HEK293T (cell line): ENCODE measurements at regions not wholly inside any gene's neighbourhood (a gene's known extent, or its start where the extent isn't known, plus 50 kb on each side); places are given as distances from the start of the nearest gene placed in this dataset.

Experiments used
- CTCF ChIA-PET: fragments of 350-600 bp; formaldehyde crosslinking; extraction: SDS; loops from one replicate; lab custom pipeline; 2021; ENCODE audit warnings: antibody characterized with exemption, inconsistent platforms; lab: Yijun Ruan, JAX
- POLR2A ChIA-PET: fragments of 350-600 bp; formaldehyde crosslinking; extraction: SDS; loops from one replicate; lab custom pipeline; 2020; ENCODE audit warnings: antibody characterized with exemption, inconsistent platforms; lab: Yijun Ruan, JAX
- DNase-seq: peaks from one replicate; pipeline ENCODE4 v3.0.0; 2012; ENCODE audit warnings: mixed read lengths; ENCODE audit errors: extremely low spot score
- ARNT ChIP-seq: fragments of 450-650 bp; IDR thresholded peaks from 2 replicates; pipeline ENCODE4 v1.6.1; 2017; ENCODE audit warnings: mild to moderate bottlenecking
- BHLHE40 ChIP-seq: fragments of 450-650 bp; IDR thresholded peaks from 2 replicates; pipeline ENCODE4 v1.6.1; 2016; ENCODE audit warnings: mild to moderate bottlenecking, moderate library complexity, borderline replicate concordance
- CTBP1 ChIP-seq: fragments of 450-650 bp; IDR thresholded peaks from 2 replicates; pipeline ENCODE4 v1.6.1; 2016; ENCODE audit warnings: borderline replicate concordance
- ELF4 ChIP-seq: fragments of 450-650 bp; IDR thresholded peaks from 2 replicates; pipeline ENCODE4 v1.6.1; 2017; ENCODE audit warnings: antibody characterized with exemption
- FOXA1 ChIP-seq: fragments of 450-650 bp; IDR thresholded peaks from 2 replicates; pipeline ENCODE4 v1.6.1; 2016; ENCODE audit warnings: mild to moderate bottlenecking
- FOXK2 ChIP-seq: fragments of 450-650 bp; IDR thresholded peaks from 2 replicates; pipeline ENCODE4 v1.6.1; 2016; ENCODE audit warnings: mild to moderate bottlenecking
- FOXM1 ChIP-seq: fragments of 450-650 bp; IDR thresholded peaks from 2 replicates; pipeline ENCODE4 v1.6.1; 2017; ENCODE audit warnings: mild to moderate bottlenecking, borderline replicate concordance
- HDGF ChIP-seq: fragments of 450-650 bp; IDR thresholded peaks from 2 replicates; pipeline ENCODE4 v1.6.1; 2017; ENCODE audit warnings: antibody characterized with exemption, borderline replicate concordance
- L3MBTL2 ChIP-seq: fragments of 450-650 bp; conservative IDR thresholded peaks from 2 replicates; pipeline ENCODE4 v1.6.1; 2016; ENCODE audit warnings: mild to moderate bottlenecking
- LEF1 ChIP-seq: fragments of 450-650 bp; IDR thresholded peaks from 2 replicates; pipeline ENCODE4 v1.6.1; 2017; ENCODE audit warnings: mild to moderate bottlenecking, borderline replicate concordance
- NFRKB ChIP-seq: fragments of 450-650 bp; IDR thresholded peaks from 2 replicates; pipeline ENCODE4 v1.6.1; 2016; ENCODE audit warnings: mild to moderate bottlenecking, moderate library complexity
- SP1 ChIP-seq: fragments of 450-650 bp; IDR thresholded peaks from 2 replicates; pipeline ENCODE4 v1.6.1; 2017
- SUZ12 ChIP-seq: fragments of 450-650 bp; IDR thresholded peaks from 2 replicates; pipeline ENCODE4 v1.6.1; 2016; ENCODE audit warnings: mild to moderate bottlenecking
- TARDBP ChIP-seq: fragments of 450-650 bp; IDR thresholded peaks from 2 replicates; pipeline ENCODE4 v1.6.1; 2016
- ZNF384 ChIP-seq: fragments of 450-650 bp; IDR thresholded peaks from 2 replicates; pipeline ENCODE4 v1.6.1; 2016
- TF ChIP-seq, protein P1 (sequence below): fragments of 450-650 bp; IDR thresholded peaks from 2 replicates; pipeline ENCODE4 v1.6.1; 2016

DNA sequence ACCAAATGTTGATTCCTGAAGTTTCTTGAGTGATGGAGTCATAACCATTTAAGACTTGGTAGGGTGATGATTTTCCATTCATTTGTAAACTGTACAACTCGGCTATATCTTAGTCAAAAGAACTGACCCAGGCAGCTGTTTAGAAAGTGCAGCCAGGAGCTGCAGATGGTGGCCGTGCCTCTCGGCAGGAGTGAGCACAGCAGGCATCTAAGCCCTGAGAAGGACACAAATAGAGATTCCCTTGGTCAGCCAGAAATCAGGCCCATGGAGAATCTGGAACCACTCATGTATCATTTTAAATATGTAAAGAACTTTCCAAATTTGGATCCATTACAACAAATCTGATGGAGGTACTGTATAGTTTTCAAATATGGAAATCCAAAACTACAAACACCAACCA lies 177.0 kb upstream of the AKR1E2 start:
- ChIA-PET CTCF (no interaction called here), POLR2A (no interaction called here)
- no peak for TF ChIP-seq FOXA1
- DNase-seq = no peak

DNA sequence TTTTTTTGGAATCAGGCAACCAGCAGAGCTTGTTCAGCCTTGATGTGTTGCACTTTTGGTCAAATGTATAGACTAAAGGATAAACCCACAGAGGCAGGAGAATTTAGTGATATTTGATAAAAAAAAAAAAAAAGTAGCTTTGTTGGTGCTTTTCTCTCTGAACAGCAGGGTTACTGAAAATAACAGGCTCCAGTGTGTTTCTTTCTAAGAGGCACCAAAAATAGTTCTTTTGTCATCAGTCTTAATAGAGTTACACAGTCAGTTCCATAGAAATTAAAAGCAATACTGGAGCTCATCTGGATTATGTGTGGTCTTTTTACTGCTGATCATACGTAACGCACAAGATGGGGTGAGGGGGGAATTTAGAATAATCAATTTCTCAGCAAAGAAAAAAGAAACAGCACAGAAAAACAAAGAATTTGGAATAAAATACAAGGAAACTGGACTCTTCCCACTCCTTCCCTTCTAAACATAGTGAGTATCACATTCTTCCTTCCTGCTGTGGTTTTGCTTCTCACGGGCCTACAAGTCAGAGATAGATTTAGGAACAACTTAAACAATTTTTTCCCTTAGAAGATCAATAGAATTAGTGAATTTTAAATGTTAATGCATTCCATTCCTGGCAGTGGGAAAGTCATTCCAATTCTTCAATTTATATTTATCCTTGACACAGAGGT lies 178.8 kb upstream of the AKR1E2 start:
- no peak for TF ChIP-seq FOXK2
- TF ChIP-seq FOXM1 = no peak
- no peak for TF ChIP-seq ARNT
- TF ChIP-seq TARDBP = no peak
- TF ChIP-seq HDGF = no peak
- TF ChIP-seq BHLHE40 = no peak
- no peak for TF ChIP-seq ELF4
- TF ChIP-seq LEF1 = no peak
- no peak for TF ChIP-seq ZNF384
- TF ChIP-seq, protein P1, sequence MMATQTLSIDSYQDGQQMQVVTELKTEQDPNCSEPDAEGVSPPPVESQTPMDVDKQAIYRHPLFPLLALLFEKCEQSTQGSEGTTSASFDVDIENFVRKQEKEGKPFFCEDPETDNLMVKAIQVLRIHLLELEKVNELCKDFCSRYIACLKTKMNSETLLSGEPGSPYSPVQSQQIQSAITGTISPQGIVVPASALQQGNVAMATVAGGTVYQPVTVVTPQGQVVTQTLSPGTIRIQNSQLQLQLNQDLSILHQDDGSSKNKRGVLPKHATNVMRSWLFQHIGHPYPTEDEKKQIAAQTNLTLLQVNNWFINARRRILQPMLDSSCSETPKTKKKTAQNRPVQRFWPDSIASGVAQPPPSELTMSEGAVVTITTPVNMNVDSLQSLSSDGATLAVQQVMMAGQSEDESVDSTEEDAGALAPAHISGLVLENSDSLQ = no peak
- TF ChIP-seq NFRKB = no peak
- TF ChIP-seq FOXA1 = no peak
- TF ChIP-seq SUZ12 = no peak
- no peak for TF ChIP-seq L3MBTL2
- TF ChIP-seq SP1 = no peak
- ChIA-PET POLR2A (no interaction called here), CTCF (interaction anchor here (0.6 to 0.7 kb wide), 2 partner anchors 121 to 234 kb away, joined by 6 to 8 read pairs; no protein-coding TSS in a partner anchor)
- no peak for DNase-seq

GRCh38 chr10:4646547-4646946 lies 179.5 kb upstream of the AKR1E2 start:
- no peak for DNase-seq
- CTCF ChIA-PET = no interaction called here
- TF ChIP-seq L3MBTL2 = no peak
- TF ChIP-seq FOXK2 = no peak
- TF ChIP-seq ARNT = no peak
- no peak for TF ChIP-seq NFRKB
- POLR2A ChIA-PET = no interaction called here

DNA sequence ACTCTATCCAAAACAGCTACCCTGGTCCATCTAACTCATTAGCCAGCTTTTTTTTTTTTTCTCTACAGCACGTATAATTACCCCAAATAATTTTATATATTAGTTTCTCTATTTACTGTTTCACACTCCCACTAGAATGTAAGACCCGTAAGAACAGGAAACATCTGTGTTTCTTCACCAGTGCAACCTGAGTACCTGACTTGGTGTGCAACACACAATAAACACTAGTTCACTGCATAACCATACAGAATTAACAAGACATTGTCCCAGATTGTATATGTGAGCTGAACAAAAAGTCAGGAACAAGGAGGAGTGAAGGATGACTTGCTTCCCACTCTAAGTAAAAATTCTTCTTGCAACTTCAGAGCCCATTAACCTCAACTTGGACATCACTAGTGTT lies 180.2 kb upstream of the AKR1E2 start:
- no peak for DNase-seq

GRCh38 chr10:4643471-4643870 lies 182.5 kb upstream of the AKR1E2 start:
- no peak for TF ChIP-seq L3MBTL2
- no peak for TF ChIP-seq ELF4
- no peak for TF ChIP-seq FOXM1
- no peak for TF ChIP-seq ARNT
- no peak for TF ChIP-seq FOXK2
- TF ChIP-seq BHLHE40 = no peak
- no peak for TF ChIP-seq SUZ12
- TF ChIP-seq, protein P1 = no peak
- TF ChIP-seq CTBP1 = no peak
- ChIA-PET CTCF (no interaction called here), POLR2A (no interaction called here)
- DNase-seq = no peak

More for the DNA sequence above, 180.2 kb upstream of the AKR1E2 start:
- TF ChIP-seq SUZ12 (no peak), TARDBP (no peak), L3MBTL2 (no peak), HDGF (no peak), FOXK2 (no peak), BHLHE40 (no peak), ZNF384 (no peak), ARNT (no peak), FOXA1 (no peak), LEF1 (no peak), CTBP1 (no peak), SP1 (no peak)
- CTCF ChIA-PET = no interaction called here
- POLR2A ChIA-PET = no interaction called here

DNA sequence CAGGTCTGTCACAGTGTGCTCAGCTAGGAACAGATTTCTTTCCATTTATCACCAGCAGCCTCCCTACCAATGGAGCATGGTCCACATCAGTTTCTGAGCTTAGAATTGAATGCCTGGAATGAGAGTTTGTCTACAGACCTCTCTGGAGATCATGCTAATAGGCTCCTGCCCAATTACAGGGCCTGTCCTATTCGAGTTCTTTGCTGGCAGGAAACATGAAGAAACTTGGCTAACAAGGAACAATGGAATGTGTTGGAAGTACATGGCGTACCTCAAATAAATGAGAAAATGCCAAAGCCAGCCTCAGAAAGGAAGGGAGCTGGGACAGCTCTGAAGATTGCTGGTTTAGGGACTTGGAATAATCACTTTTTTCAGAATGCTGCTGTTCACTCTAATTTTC lies 186.0 kb upstream of the AKR1E2 start:
- no peak for DNase-seq
- no peak for TF ChIP-seq ELF4
- ChIA-PET POLR2A (no interaction called here), CTCF (no interaction called here)

DNA sequence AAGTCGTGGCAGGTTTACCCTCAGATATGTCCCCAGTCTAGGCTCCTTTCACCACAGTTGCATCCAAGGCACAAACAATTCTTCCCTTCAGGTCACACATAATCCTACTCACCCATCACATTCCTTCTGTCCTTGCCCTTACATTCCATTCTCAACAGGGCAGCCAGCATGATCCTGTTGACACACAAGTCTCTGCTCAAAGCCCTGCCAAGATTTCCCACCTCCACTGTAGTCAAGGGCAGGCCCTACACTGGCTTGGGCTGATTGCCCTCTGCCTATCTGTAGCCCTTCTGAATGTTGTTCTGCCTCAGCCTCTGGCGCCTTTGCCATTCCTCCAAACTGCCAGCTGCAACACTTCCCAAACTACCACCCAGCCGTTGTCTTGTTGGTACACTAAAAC lies 187.9 kb upstream of the AKR1E2 start:
- TF ChIP-seq SP1 (no peak), ELF4 (no peak), HDGF (no peak), SUZ12 (no peak), FOXK2 (no peak)
- POLR2A ChIA-PET = no interaction called here
- no peak for DNase-seq
- CTCF ChIA-PET = no interaction called here

DNA sequence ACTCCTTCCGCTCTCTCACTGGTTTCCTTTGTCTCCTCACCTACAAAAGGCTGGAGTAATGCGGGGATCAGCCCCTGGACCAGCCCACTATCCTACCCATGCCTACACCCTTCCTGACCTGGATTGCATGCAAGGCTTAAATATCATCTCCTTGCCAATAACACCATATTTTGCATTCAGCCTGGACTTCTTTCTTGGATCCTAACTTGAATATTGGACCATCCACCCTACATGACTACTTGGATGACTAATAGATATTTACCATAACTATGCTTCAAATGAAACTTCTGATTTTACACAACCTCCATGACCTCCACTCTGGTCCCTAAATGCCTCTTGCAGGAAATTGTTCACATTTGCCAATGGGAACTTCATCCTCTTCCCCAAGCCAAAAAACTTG lies 188.3 kb upstream of the AKR1E2 start:
- ChIA-PET POLR2A (no interaction called here), CTCF (no interaction called here)
- no peak for DNase-seq
- TF ChIP-seq FOXM1 (no peak), BHLHE40 (no peak), CTBP1 (no peak), ARNT (no peak), HDGF (no peak), TARDBP (no peak), ZNF384 (no peak), FOXA1 (no peak), SUZ12 (no peak), SP1 (no peak), NFRKB (no peak), FOXK2 (no peak), ELF4 (no peak), LEF1 (no peak), L3MBTL2 (no peak)
- TF ChIP-seq, protein P1 = no peak
